Left ventricle myocardium inferior (tissue), 1 donor: ENCODE measurements at regions not wholly inside any gene's neighbourhood (a gene's known extent, or its start where the extent isn't known, plus 50 kb on each side); places are given as distances from the start of the nearest gene placed in this dataset.

Experiments used
- DNase-seq: peaks from one replicate; pipeline ENCODE4 v3.0.0-alpha.2; 2020
- H3K27ac ChIP-seq: fragments of 200-600 bp; replicated peaks from 2 replicates; pipeline ENCODE4 v1.8.0; 2021
- H3K27me3 ChIP-seq: fragments of 200-600 bp; 2 replicates; pipeline ENCODE4 v1.8.0; 2021; ENCODE audit warnings: low read depth
- H3K36me3 ChIP-seq: fragments of 200-600 bp; 2 replicates; pipeline ENCODE4 v1.8.0; 2021
- H3K4me1 ChIP-seq: fragments of 200-600 bp; 2 replicates; pipeline ENCODE4 v1.8.0; 2021
- H3K4me3 ChIP-seq: fragments of 200-600 bp; 2 replicates; pipeline ENCODE4 v1.8.0; 2021; ENCODE audit warnings: mild to moderate bottlenecking, moderate library complexity
- H3K9me3 ChIP-seq: fragments of 200-600 bp; replicated peaks from 2 replicates; pipeline ENCODE4 v1.8.0; 2021
- CTCF ChIP-seq: fragments of 200-600 bp; IDR thresholded peaks from 2 replicates; pipeline ENCODE4 v1.8.0; 2021; ENCODE audit warnings: antibody characterized with exemption, mild to moderate bottlenecking, borderline replicate concordance
- intact Hi-C: fragments of 100-400 bp; cut with micrococcal nuclease; formaldehyde crosslinking; loops from one replicate; pipeline ENCODE4 v1.11.0; 2022
- donor health status: DM: no; HTN: yes; CAD: no; lungs with severe emphysema.

GRCh38 chr2:71893646-71894045 lies 254.0 kb downstream of the CYP26B1 start:
- DNase-seq, result no peak
- Histone ChIP-seq H3K36me3 (no peaks in the 10 kb centered on the region), H3K9me3 (no peaks in the 10 kb centered on the region), H3K27ac (no peak overlapping the region), H3K4me3 (no peak overlapping the region), H3K27me3 (no peaks in the 10 kb centered on the region), H3K4me1 (peaks cover 7% of the 10 kb centered on the region)
- TF ChIP-seq CTCF, result no peak
- intact Hi-C loops, result no loop called here

- no peak for TF ChIP-seq CTCF
- Histone ChIP-seq H3K9me3 (no peaks in the 10 kb centered on the region), H3K4me3 (no peak overlapping the region), H3K27ac (no peak overlapping the region), H3K36me3 (no peaks in the 10 kb centered on the region), H3K27me3 (no peaks in the 10 kb centered on the region), H3K4me1 (peaks cover 7% of the 10 kb centered on the region)
- intact Hi-C loops, result no loop called here
- no peak for DNase-seq
Measured at GRCh38 chr2:71892896-71893295, 254.8 kb downstream of the CYP26B1 start.

GRCh38 chr2:71892423-71892730 lies 255.3 kb downstream of the CYP26B1 start:
- Histone ChIP-seq H3K4me3 (no peak overlapping the region), H3K27me3 (no peaks in the 10 kb centered on the region), H3K4me1 (peaks cover 4% of the 10 kb centered on the region), H3K36me3 (no peaks in the 10 kb centered on the region), H3K27ac (no peak overlapping the region), H3K9me3 (no peaks in the 10 kb centered on the region)
- no peak for DNase-seq
- intact Hi-C loops, result no loop called here
- TF ChIP-seq CTCF, result no peak

- Histone ChIP-seq H3K9me3 (no peaks in the 10 kb centered on the region), H3K27me3 (no peaks in the 10 kb centered on the region), H3K36me3 (no peaks in the 10 kb centered on the region), H3K27ac (no peak overlapping the region), H3K4me1 (peaks cover 3% of the 10 kb centered on the region), H3K4me3 (no peak overlapping the region)
- TF ChIP-seq CTCF, result no peak
- DNase-seq, result no peak
- intact Hi-C loops, result no loop called here
Measured at GRCh38 chr2:71891719-71892422, 255.8 kb downstream of the CYP26B1 start.

GRCh38 chr2:71891155-71891554 lies 256.5 kb downstream of the CYP26B1 start:
- Histone ChIP-seq H3K36me3 (no peaks in the 10 kb centered on the region), H3K27ac (no peak overlapping the region), H3K4me3 (no peak overlapping the region), H3K4me1 (peaks cover 3% of the 10 kb centered on the region), H3K27me3 (no peaks in the 10 kb centered on the region), H3K9me3 (peaks cover 2% of the 10 kb centered on the region)
- TF ChIP-seq CTCF, result no peak
- no peak for DNase-seq
- intact Hi-C loops, result no loop called here
